Coronary artery (tissue), 2 donors: ENCODE measurements at regions not wholly inside any gene's neighbourhood (a gene's known extent, or its start where the extent isn't known, plus 50 kb on each side); places are given as distances from the start of the nearest gene placed in this dataset.

ENCODE experiments used
- DNase-seq: peaks from one replicate; pipeline ENCODE4 v3.0.0-alpha.2; 2017; ENCODE audit warnings: low spot score
- H3K27ac ChIP-seq, 2 donors: fragments of 200-600 bp; sonication (generic); one replicate each; pipeline ENCODE4 v1.5.1; 2016 to 2019
- H3K4me3 ChIP-seq: fragments of 200-600 bp; sonication (generic); 2 replicates; pipeline ENCODE4 v1.5.1; 2016; ENCODE audit warnings: mild to moderate bottlenecking, moderate library complexity
- TF ChIP-seq, protein P1 (sequence below): fragments of 200-600 bp; sonication (generic); IDR thresholded peaks from one replicate; pipeline ENCODE4 v1.5.1; 2019; ENCODE audit warnings: antibody characterized with exemption

- TF ChIP-seq, protein P1, sequence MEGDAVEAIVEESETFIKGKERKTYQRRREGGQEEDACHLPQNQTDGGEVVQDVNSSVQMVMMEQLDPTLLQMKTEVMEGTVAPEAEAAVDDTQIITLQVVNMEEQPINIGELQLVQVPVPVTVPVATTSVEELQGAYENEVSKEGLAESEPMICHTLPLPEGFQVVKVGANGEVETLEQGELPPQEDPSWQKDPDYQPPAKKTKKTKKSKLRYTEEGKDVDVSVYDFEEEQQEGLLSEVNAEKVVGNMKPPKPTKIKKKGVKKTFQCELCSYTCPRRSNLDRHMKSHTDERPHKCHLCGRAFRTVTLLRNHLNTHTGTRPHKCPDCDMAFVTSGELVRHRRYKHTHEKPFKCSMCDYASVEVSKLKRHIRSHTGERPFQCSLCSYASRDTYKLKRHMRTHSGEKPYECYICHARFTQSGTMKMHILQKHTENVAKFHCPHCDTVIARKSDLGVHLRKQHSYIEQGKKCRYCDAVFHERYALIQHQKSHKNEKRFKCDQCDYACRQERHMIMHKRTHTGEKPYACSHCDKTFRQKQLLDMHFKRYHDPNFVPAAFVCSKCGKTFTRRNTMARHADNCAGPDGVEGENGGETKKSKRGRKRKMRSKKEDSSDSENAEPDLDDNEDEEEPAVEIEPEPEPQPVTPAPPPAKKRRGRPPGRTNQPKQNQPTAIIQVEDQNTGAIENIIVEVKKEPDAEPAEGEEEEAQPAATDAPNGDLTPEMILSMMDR, result no peak
- no peak overlapping the region for H3K27ac ChIP-seq
- peak; percentile 56 for DNase-seq
- H3K4me3 ChIP-seq, result no peak overlapping the region
These were observed 278.9 kb downstream of the SMOC2 start for GRCh38 chr6:168719901-168720300.

- peak; percentile 47 for DNase-seq
- TF ChIP-seq, protein P1, result no peak
These were observed 278.0 kb downstream of the SMOC2 start for GRCh38 chr6:168718821-168719475.

More at GRCh38 chr6:168718821-168719475, 278.0 kb downstream of the SMOC2 start:
- Histone ChIP-seq H3K27ac (no peak overlapping the region), H3K4me3 (no peak overlapping the region)
